ENCODE measurements at regions not wholly inside any gene's neighbourhood (a gene's known extent, or its start where the extent isn't known, plus 50 kb on each side); places are given as distances from the start of the nearest gene placed in this dataset.

DNA sequence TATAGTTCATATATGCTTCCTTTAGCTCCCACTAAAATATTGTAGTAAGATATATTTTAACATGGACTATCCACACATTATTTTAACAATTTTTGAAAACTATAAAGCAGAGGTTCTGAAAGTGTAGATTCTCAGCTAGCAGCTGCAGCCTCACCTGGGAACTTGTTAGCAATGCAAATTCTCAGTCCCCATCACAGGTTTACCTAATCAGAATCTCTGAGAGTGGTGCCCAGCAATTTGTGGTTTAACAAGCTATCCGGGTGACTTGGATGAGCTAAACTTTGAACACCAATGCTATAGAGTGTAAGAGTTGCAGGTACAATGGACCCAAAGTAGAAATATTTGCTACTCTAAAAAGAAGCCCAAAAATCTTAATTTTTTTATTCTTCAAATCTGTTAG is 99.8 kb upstream of the MDFIC start:
- Histone ChIP-seq H3K36me3 (ENCODE audit: insufficient read depth, low read length, poor library complexity, severe bottlenecking) (no peaks in the 10 kb centered on the region), H3K9me3 (ENCODE audit: low read depth, low read length, poor library complexity, severe bottlenecking) (no peaks in the 10 kb centered on the region), H3K27me3 (replicated peaks; ENCODE audit: insufficient read depth, low read depth, low read length, poor library complexity) (no peaks in the 10 kb centered on the region), H3K4me1 (ENCODE audit: insufficient read depth, low read length, poor library complexity, severe bottlenecking) (no peaks in the 10 kb centered on the region), H3K4me3 (ENCODE audit: low read depth, low read length, poor library complexity, severe bottlenecking) (no peak overlapping the region), H3K27ac (ENCODE audit: low read depth, low read length, poor library complexity, severe bottlenecking) (no peak overlapping the region)
- POLR2A ChIA-PET (ENCODE audit: low non-redundant PET) = no interaction called here
- no TSS peak for BruUV-seq (replicated peaks)
- CTCF ChIA-PET = no interaction called here
- TF ChIP-seq, protein P1, sequence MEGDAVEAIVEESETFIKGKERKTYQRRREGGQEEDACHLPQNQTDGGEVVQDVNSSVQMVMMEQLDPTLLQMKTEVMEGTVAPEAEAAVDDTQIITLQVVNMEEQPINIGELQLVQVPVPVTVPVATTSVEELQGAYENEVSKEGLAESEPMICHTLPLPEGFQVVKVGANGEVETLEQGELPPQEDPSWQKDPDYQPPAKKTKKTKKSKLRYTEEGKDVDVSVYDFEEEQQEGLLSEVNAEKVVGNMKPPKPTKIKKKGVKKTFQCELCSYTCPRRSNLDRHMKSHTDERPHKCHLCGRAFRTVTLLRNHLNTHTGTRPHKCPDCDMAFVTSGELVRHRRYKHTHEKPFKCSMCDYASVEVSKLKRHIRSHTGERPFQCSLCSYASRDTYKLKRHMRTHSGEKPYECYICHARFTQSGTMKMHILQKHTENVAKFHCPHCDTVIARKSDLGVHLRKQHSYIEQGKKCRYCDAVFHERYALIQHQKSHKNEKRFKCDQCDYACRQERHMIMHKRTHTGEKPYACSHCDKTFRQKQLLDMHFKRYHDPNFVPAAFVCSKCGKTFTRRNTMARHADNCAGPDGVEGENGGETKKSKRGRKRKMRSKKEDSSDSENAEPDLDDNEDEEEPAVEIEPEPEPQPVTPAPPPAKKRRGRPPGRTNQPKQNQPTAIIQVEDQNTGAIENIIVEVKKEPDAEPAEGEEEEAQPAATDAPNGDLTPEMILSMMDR (conservative IDR thresholded peaks at IDR 0.05; ENCODE audit: low read depth, low read length) = no peak
- no peak for TF ChIP-seq EZH2 (IDR thresholded peaks at IDR 0.05; ENCODE audit: borderline replicate concordance, low read depth, low read length, poor library complexity, severe bottlenecking)
- intact Hi-C loops (cut with micrococcal nuclease; ENCODE audit: unreplicated experiment) = no loop called here
- no peak for DNase-seq (ENCODE audit: low spot score)

DNA sequence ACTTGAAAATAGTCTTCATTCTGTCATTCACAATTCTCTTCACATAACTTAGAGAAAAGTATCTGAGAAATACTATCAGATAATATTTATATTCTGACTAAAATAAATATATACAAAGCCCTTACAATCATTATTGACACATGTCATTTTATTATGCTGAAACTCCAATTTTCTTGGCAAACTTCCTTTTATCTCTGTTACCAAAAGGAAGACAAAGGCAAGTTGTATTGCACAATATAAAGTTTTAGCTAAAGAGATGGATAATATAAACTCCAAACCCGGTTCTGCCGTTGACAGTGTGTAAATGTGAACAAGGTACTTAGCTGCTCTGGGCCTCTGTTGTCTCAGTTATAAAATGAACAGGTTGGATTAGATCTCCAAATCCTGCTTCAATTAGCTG is 99.0 kb upstream of the MDFIC start:
- Histone ChIP-seq H3K27me3 (replicated peaks; ENCODE audit: insufficient read depth, low read depth, low read length, poor library complexity) (no peaks in the 10 kb centered on the region), H3K9me3 (ENCODE audit: low read depth, low read length, poor library complexity, severe bottlenecking) (no peaks in the 10 kb centered on the region), H3K4me3 (ENCODE audit: low read depth, low read length, poor library complexity, severe bottlenecking) (no peak overlapping the region), H3K27ac (ENCODE audit: low read depth, low read length, poor library complexity, severe bottlenecking) (no peak overlapping the region), H3K4me1 (ENCODE audit: insufficient read depth, low read length, poor library complexity, severe bottlenecking) (no peaks in the 10 kb centered on the region), H3K36me3 (ENCODE audit: insufficient read depth, low read length, poor library complexity, severe bottlenecking) (no peaks in the 10 kb centered on the region)
- TF ChIP-seq EZH2 (IDR thresholded peaks at IDR 0.05; ENCODE audit: borderline replicate concordance, low read depth, low read length, poor library complexity, severe bottlenecking) = no peak
- TF ChIP-seq, protein P1 (conservative IDR thresholded peaks at IDR 0.05; ENCODE audit: low read depth, low read length) = no peak
- ChIA-PET POLR2A (ENCODE audit: low non-redundant PET) (no interaction called here), CTCF (no interaction called here)
- no peak for DNase-seq (ENCODE audit: low spot score)
- no TSS peak for BruUV-seq (replicated peaks)
- intact Hi-C loops (cut with micrococcal nuclease; ENCODE audit: unreplicated experiment) = no loop called here

DNA sequence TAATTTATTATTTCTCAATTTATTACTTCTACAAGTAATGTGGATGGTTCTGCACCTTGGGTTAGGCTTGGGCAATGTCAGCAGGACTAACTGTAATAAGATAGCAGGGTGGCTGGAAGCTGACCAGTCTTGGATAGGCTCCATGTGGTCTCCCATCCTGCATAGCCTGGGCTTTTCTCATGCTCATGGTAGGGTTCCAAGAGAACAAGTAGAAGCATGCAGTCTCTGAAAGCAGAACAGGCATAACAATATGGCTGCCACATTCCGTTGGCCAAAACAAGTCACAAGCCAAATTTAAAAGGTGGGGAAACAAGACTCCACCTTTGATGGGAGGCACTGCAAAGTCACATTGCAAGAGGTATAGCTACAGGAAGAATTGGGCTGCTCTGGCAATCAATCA is 98.6 kb upstream of the MDFIC start:
- no peak for TF ChIP-seq EZH2 (IDR thresholded peaks at IDR 0.05; ENCODE audit: borderline replicate concordance, low read depth, low read length, poor library complexity, severe bottlenecking)
- TF ChIP-seq, protein P1 (conservative IDR thresholded peaks at IDR 0.05; ENCODE audit: low read depth, low read length) = no peak
- no peak overlapping the region for H3K27ac ChIP-seq (ENCODE audit: low read depth, low read length, poor library complexity, severe bottlenecking)
- no peaks in the 10 kb centered on the region for H3K36me3 ChIP-seq (ENCODE audit: insufficient read depth, low read length, poor library complexity, severe bottlenecking)
- intact Hi-C loops (cut with micrococcal nuclease; ENCODE audit: unreplicated experiment) = no loop called here
- ChIA-PET CTCF (no interaction called here), POLR2A (ENCODE audit: low non-redundant PET) (no interaction called here)
- no peak overlapping the region for H3K4me3 ChIP-seq (ENCODE audit: low read depth, low read length, poor library complexity, severe bottlenecking)
- no TSS peak for BruUV-seq (replicated peaks)
- H3K27me3 ChIP-seq (replicated peaks; ENCODE audit: insufficient read depth, low read depth, low read length, poor library complexity) = no peaks in the 10 kb centered on the region
- no peak for DNase-seq (ENCODE audit: low spot score)
- H3K4me1 ChIP-seq (ENCODE audit: insufficient read depth, low read length, poor library complexity, severe bottlenecking) = no peaks in the 10 kb centered on the region
- H3K9me3 ChIP-seq (ENCODE audit: low read depth, low read length, poor library complexity, severe bottlenecking) = no peaks in the 10 kb centered on the region

All from A673 (cell line).